ENCODE measurements at regions not wholly inside any gene's neighbourhood (a gene's known extent, or its start where the extent isn't known, plus 50 kb on each side); places are given as distances from the start of the nearest gene placed in this dataset.

- CTCF ChIA-PET: no interaction called here
- no peak for DNase-seq
- Histone ChIP-seq H4K91ac (ENCODE audit: insufficient read depth, low read depth, low read length) (no peak overlapping the region), H3K9me1 (ENCODE audit: insufficient read depth, low read length) (no peaks in the 10 kb centered on the region), H2AFZ (replicated peaks; ENCODE audit: low read length, poor library complexity) (no peak overlapping the region), H2BK120ac (ENCODE audit: low read depth, low read length) (no peak overlapping the region), H3K4me2 (ENCODE audit: low read depth, low read length) (no peak overlapping the region), H3K27ac (ENCODE audit: insufficient read depth, low read length) (no peak overlapping the region), H3K4me3 (ENCODE audit: insufficient read depth, low read depth, low read length) (no peak overlapping the region), H2BK20ac (ENCODE audit: low read depth, low read length) (no peak overlapping the region), H3K9me3 (ENCODE audit: control insufficient read depth, insufficient read depth, low read length) (no peaks in the 10 kb centered on the region), H2BK5ac (ENCODE audit: low read depth, low read length, poor library complexity, severe bottlenecking) (no peak overlapping the region), H4K20me1 (ENCODE audit: insufficient read depth, low read length) (no peaks in the 10 kb centered on the region), H2AK5ac (ENCODE audit: low read depth, low read length) (no peak overlapping the region), H3K56ac (ENCODE audit: extremely low read depth, insufficient read depth, low read length) (no peak overlapping the region), H3K14ac (replicated peaks; ENCODE audit: low read depth, low read length) (no peak overlapping the region), H4K5ac (ENCODE audit: low read depth, low read length) (no peak overlapping the region), H3K79me1 (ENCODE audit: low read depth in 1 of 2, low read length in 2 of 2) (no peaks in the 10 kb centered on the region), H3K4ac (ENCODE audit: low read depth, low read length) (no peak overlapping the region), H3K18ac (ENCODE audit: low read depth, low read length) (no peak overlapping the region), H4K8ac (ENCODE audit: low read depth in 2 of 2, low read length in 2 of 2) (no peak overlapping the region), H2AK9ac (replicated peaks; ENCODE audit: low read depth, low read length, poor library complexity) (no peak overlapping the region), H3K27me3 (ENCODE audit: control insufficient read depth, insufficient read depth, low read length) (no peaks in the 10 kb centered on the region), H2BK15ac (ENCODE audit: low read depth, low read length) (no peak overlapping the region), H3K23ac (ENCODE audit: low read depth, low read length) (no peak overlapping the region), H3K9ac (ENCODE audit: low read depth, low read length) (no peak overlapping the region), H3K4me1 (ENCODE audit: control insufficient read depth, insufficient read depth, low read length) (no peaks in the 10 kb centered on the region), H3K36me3 (ENCODE audit: control insufficient read depth, insufficient read depth, low read length) (no peaks in the 10 kb centered on the region)
- dilution Hi-C loops (cut with HindIII; ENCODE audit: low sequenced_read_pairs, unreplicated experiment): no loop called here
- no peak for TF ChIP-seq ELK1 (IDR thresholded peaks at IDR 0.05; ENCODE audit: borderline replicate concordance, low read depth, low read length)
- no peak for TF ChIP-seq CHD1 (IDR thresholded peaks at IDR 0.05; ENCODE audit: low read depth, low read length)
- TF ChIP-seq POLR2A (IDR thresholded peaks at IDR 0.05; ENCODE audit: low read depth, low read length): no peak
- no peak for TF ChIP-seq MAFK (IDR thresholded peaks at IDR 0.05; ENCODE audit: low read depth, low read length)
- TF ChIP-seq USF2 (IDR thresholded peaks at IDR 0.05; ENCODE audit: low read depth, low read length): no peak
- no peak for TF ChIP-seq NFE2L2 (IDR thresholded peaks at IDR 0.05; ENCODE audit: low read depth, low read length)
- no peak for TF ChIP-seq RFX5 (IDR thresholded peaks at IDR 0.05; ENCODE audit: low read depth, low read length)
- no peak for TF ChIP-seq CEBPB (IDR thresholded peaks at IDR 0.05; ENCODE audit: low read depth, low read length)
- TF ChIP-seq BHLHE40 (IDR thresholded peaks at IDR 0.05; ENCODE audit: low read depth, low read length): no peak
- no peak for TF ChIP-seq RCOR1 (IDR thresholded peaks at IDR 0.05; ENCODE audit: insufficient replicate concordance, low read length)
- no peak for TF ChIP-seq MAZ (IDR thresholded peaks at IDR 0.05; ENCODE audit: borderline replicate concordance, low read depth, low read length)
- TF ChIP-seq FOS (IDR thresholded peaks at IDR 0.05; ENCODE audit: low read depth, low read length): no peak
- no peak for TF ChIP-seq RAD21 (IDR thresholded peaks at IDR 0.05; ENCODE audit: low read length)
- TF ChIP-seq CTCF (conservative IDR thresholded peaks at IDR 0.05; ENCODE audit: low read depth, low read length): no peak
- no peak for ATAC-seq (ENCODE audit: low read depth)
- intact Hi-C loops (cut with micrococcal nuclease): no loop called here
- no TSS peak for BruUV-seq (replicated peaks)
- POLR2A ChIA-PET (ENCODE audit: unreplicated experiment): no interaction called here
- in situ Hi-C loops (cut with MboI; ENCODE audit: low sequenced_read_pairs): no loop called here
- no CpG with 5 or more reads among the region's 4 CpGs for WGBS, 2 experiments (ENCODE audit: extremely low coverage in 2 of 2, insufficient read length in 1 of 2)
Observed at GRCh38 chr3:13218541-13218908, 145.3 kb upstream of the IQSEC1 start.
